ENCODE measurements at regions not wholly inside any gene's neighbourhood (a gene's known extent, or its start where the extent isn't known, plus 50 kb on each side); places are given as distances from the start of the nearest gene placed in this dataset.

- ChIA-PET POLR2A (no interaction called here), CTCF (no interaction called here)
- no peak for TF ChIP-seq PKNOX1 (IDR thresholded peaks at IDR 0.05)
- no peak for TF ChIP-seq HDGF (IDR thresholded peaks at IDR 0.05; ENCODE audit: borderline replicate concordance)
- TF ChIP-seq ZNF384 (IDR thresholded peaks at IDR 0.05), result no peak
- TF ChIP-seq FOXK2 (IDR thresholded peaks at IDR 0.05), result no peak
- no peak for TF ChIP-seq LEF1 (IDR thresholded peaks at IDR 0.05; ENCODE audit: borderline replicate concordance)
- TF ChIP-seq L3MBTL2 (conservative IDR thresholded peaks at IDR 0.05), result no peak
- no peak for TF ChIP-seq CTBP1 (IDR thresholded peaks at IDR 0.05; ENCODE audit: borderline replicate concordance)
- TF ChIP-seq ARNT (IDR thresholded peaks at IDR 0.05), result no peak
- TF ChIP-seq FOXA1 (IDR thresholded peaks at IDR 0.05), result no peak
Measured at GRCh38 chrX:82070948-82071347, 869.0 kb downstream of the SH3BGRL start.

GRCh38 chrX:82081027-82081426, 879.1 kb downstream of the SH3BGRL start:
- CTCF ChIA-PET, result no interaction called here
- no peak for DNase-seq (ENCODE audit: extremely low spot score)
- POLR2A ChIA-PET, result no interaction called here

More at GRCh38 chrX:82070948-82071347, 869.0 kb downstream of the SH3BGRL start:
- no peak for DNase-seq (ENCODE audit: extremely low spot score)

GRCh38 chrX:82087699-82088098, 885.8 kb downstream of the SH3BGRL start:
- CTCF ChIA-PET, result no interaction called here

More at GRCh38 chrX:82081027-82081426, 879.1 kb downstream of the SH3BGRL start:
- TF ChIP-seq NFRKB (IDR thresholded peaks at IDR 0.05), result no peak
- no peak for TF ChIP-seq FOXK2 (IDR thresholded peaks at IDR 0.05)
- no peak for TF ChIP-seq FOXA1 (IDR thresholded peaks at IDR 0.05)
- no peak for TF ChIP-seq SUZ12 (IDR thresholded peaks at IDR 0.05)
- no peak for TF ChIP-seq L3MBTL2 (conservative IDR thresholded peaks at IDR 0.05)
- TF ChIP-seq TARDBP (IDR thresholded peaks at IDR 0.05), result no peak
- no peak for TF ChIP-seq PKNOX1 (IDR thresholded peaks at IDR 0.05)
- TF ChIP-seq ARNT (IDR thresholded peaks at IDR 0.05), result no peak
- TF ChIP-seq ZNF384 (IDR thresholded peaks at IDR 0.05), result no peak
- TF ChIP-seq FOXM1 (IDR thresholded peaks at IDR 0.05; ENCODE audit: borderline replicate concordance), result no peak
- no peak for TF ChIP-seq SP1 (IDR thresholded peaks at IDR 0.05)
- TF ChIP-seq ELF4 (IDR thresholded peaks at IDR 0.05), result no peak
- TF ChIP-seq BHLHE40 (IDR thresholded peaks at IDR 0.05; ENCODE audit: borderline replicate concordance), result no peak

GRCh38 chrX:82092307-82092706, 890.4 kb downstream of the SH3BGRL start:
- TF ChIP-seq CTBP1 (IDR thresholded peaks at IDR 0.05; ENCODE audit: borderline replicate concordance) (no peak), PKNOX1 (IDR thresholded peaks at IDR 0.05) (no peak), LEF1 (IDR thresholded peaks at IDR 0.05; ENCODE audit: borderline replicate concordance) (no peak)
- POLR2A ChIA-PET, result no interaction called here

More at GRCh38 chrX:82087699-82088098, 885.8 kb downstream of the SH3BGRL start:
- no peak for TF ChIP-seq FOXK2 (IDR thresholded peaks at IDR 0.05)
- no peak for TF ChIP-seq ELF4 (IDR thresholded peaks at IDR 0.05)
- no peak for TF ChIP-seq FOXA1 (IDR thresholded peaks at IDR 0.05)
- no peak for TF ChIP-seq L3MBTL2 (conservative IDR thresholded peaks at IDR 0.05)
- no peak for TF ChIP-seq PKNOX1 (IDR thresholded peaks at IDR 0.05)
- TF ChIP-seq BHLHE40 (IDR thresholded peaks at IDR 0.05; ENCODE audit: borderline replicate concordance), result no peak
- no peak for TF ChIP-seq ARNT (IDR thresholded peaks at IDR 0.05)
- TF ChIP-seq SP1 (IDR thresholded peaks at IDR 0.05), result no peak
- no peak for TF ChIP-seq SUZ12 (IDR thresholded peaks at IDR 0.05)
- no peak for TF ChIP-seq TARDBP (IDR thresholded peaks at IDR 0.05)
- DNase-seq (ENCODE audit: extremely low spot score), result no peak
- POLR2A ChIA-PET, result no interaction called here

GRCh38 chrX:82125103-82125502, 923.2 kb downstream of the SH3BGRL start:
- POLR2A ChIA-PET, result no interaction called here

More at GRCh38 chrX:82092307-82092706, 890.4 kb downstream of the SH3BGRL start:
- no peak for DNase-seq (ENCODE audit: extremely low spot score)
- CTCF ChIA-PET, result interaction anchor here (0.6 kb wide), 1 partner anchor 1841 kb away, joined by 3 read pairs; no protein-coding TSS in a partner anchor

More at GRCh38 chrX:82125103-82125502, 923.2 kb downstream of the SH3BGRL start:
- CTCF ChIA-PET, result no interaction called here
- DNase-seq (ENCODE audit: extremely low spot score), result no peak
- no peak for TF ChIP-seq ARNT (IDR thresholded peaks at IDR 0.05)
- TF ChIP-seq PKNOX1 (IDR thresholded peaks at IDR 0.05), result no peak
- TF ChIP-seq FOXA1 (IDR thresholded peaks at IDR 0.05), result no peak
- TF ChIP-seq L3MBTL2 (conservative IDR thresholded peaks at IDR 0.05), result no peak
- TF ChIP-seq BHLHE40 (IDR thresholded peaks at IDR 0.05; ENCODE audit: borderline replicate concordance), result no peak
- TF ChIP-seq HDGF (IDR thresholded peaks at IDR 0.05; ENCODE audit: borderline replicate concordance), result no peak
